HG03064 (cell line): ENCODE measurements at regions not wholly inside any gene's neighbourhood (a gene's known extent, or its start where the extent isn't known, plus 50 kb on each side); places are given as distances from the start of the nearest gene placed in this dataset.
"Not testable (repeated sequence)": the region's sequence is repeated elsewhere in the genome, so short reads cannot be mapped to it uniquely, and the experiment has no call there.

ENCODE experiments used
- ATAC-seq: cut with Tn5 transposase; IDR thresholded peaks from one replicate; pipeline ENCODE4 v1.9.1; 2021; ENCODE audit warnings: low read depth; ENCODE audit not compliant: unreplicated experiment

DNA sequence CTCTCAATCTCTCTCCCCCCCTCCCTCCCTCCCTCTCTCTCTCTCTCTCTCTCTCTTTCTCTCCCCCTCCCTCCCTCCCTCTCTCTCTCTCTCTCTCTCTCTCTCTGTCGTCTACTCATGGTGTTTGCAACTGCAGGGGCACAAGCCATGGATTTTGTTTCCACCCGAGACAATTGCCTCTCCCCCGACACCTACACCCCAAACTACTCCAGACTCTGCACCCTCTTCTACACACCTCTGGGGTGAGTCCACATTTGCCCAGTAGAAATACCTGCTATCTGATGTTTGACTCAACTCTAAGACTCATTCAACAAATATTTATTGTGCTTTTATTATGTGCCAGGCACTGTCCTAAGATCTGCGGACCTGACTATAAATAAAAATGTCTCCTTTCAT is 93.7 kb downstream of the TMEM17 start:
- no peak for ATAC-seq

DNA sequence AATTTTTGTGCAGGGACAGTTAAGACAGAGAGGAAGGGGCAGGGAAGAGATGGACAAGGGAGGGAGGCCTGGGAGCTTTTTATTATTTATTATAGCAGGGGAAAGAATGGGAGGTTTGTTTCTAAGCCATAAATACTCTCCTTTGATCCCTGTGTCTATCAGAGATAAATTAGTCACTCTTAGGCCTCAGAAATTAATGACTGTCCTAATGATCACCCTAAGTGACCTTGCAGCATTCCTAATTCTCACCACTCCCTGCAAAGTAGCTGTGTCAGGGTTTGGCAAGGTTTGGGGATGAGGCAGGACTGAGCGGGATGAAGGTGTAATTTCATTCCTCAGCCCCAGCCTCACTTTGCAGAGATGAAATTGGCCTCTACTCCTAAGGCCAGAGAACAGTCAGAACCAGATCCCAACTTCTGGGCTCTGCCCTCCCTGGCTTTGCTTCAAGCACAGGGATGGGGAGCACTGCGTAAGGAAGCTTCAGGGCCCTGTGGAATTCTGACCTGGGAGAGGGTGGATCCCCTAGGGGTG is 95.0 kb downstream of the TMEM17 start:
- ATAC-seq, result no peak

DNA sequence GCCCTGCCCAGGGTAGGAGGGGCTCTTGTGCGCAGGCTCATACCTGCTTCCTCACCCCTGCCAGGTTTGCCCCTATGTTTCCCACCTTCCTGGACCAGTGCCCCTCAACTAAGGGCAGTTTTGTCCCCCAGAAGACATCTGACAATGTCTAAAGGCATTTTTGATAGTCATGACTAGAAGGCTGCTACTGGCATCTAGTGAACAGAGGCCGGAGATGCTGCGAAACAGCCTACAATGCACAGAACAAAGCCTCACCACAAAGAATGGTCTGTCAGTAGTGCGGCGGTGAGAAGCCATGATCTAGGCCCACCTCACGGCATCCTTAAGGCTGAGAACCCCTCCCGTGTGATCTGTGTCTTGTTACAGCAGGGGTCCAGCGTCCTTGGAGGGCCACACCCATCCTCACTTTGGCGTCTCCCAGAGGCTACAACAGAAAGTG is 96.0 kb downstream of the TMEM17 start:
- no peak for ATAC-seq

DNA sequence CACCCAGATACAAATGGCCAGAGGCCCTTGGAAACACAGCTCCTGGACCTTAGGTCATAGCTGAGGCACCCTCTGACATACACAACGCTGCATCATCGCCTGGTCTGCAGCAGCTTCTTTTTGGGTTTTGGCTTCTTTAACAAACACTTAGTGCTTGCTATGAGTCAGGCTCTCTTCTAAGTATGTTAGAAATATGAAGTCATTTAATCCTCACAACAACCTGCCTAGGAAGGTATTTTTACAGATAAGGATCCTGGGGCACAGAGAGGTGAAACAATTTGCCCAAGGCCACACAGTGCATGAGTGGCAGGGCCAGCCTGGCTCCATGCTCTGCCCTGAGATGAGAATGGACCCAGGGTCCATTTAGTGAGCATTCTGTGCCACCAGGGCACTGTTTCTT is 96.6 kb downstream of the TMEM17 start:
- ATAC-seq, result no peak

DNA sequence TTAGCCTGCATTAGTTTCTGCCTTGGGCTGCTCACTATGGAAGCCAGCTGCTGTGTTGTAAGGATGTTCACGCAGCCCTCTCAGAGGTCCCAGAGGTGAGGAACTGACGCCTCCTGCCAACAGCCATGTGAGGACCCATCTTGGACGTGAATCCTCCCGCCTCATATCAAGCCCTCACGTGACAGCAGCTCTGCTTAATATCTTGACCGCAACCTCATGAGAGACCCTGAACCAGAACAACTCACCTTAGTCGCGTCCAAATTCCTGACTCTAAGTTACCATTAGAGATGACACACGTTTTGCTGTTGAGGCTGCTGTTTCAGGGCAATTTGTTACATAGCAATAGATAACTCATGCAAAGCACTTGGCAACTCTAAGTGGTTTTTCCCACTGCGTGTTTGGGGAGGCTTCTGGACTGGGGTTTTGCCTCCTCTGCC is 97.7 kb downstream of the TMEM17 start:
- ATAC-seq, result no peak

DNA sequence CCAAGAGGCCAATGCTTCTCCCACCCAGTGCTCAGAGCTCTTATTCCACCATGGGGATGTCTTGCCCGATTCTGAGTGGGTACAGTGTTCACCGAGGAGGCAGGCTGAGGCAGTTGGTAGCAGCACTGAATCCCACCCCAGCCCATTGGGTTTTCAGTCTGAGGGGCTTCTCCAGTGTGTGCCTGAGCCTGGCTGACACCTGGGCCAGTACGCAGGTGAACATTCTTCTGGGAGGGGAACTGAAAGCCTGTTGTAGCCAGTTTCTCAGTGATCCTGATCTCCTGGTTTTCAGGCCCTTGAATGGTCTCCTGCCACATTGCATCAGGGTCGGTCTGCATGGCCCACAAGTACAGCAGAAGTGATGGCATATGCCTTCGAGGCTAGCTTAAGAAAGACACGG is 98.2 kb downstream of the TMEM17 start:
- ATAC-seq, result no peak

DNA sequence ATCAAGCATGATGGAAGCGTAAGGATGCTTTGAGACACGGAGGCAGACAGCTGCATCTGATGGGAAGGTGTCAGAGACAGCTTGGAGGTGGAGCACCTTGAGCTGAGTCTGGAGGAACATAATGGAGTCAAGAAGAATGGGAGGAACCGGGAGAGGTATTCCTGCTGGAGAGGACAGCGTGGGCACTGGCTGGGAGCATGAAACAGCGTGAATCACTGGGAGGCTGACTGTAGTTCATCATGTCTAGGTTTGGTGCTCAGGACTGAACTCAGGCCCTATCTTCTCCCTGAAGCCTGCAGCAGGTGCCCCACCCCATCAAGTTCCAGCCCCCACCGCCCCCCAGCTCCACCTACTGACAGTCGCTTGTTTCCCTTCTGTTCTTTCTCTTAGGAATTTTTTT is 98.6 kb downstream of the TMEM17 start:
- no peak for ATAC-seq

DNA sequence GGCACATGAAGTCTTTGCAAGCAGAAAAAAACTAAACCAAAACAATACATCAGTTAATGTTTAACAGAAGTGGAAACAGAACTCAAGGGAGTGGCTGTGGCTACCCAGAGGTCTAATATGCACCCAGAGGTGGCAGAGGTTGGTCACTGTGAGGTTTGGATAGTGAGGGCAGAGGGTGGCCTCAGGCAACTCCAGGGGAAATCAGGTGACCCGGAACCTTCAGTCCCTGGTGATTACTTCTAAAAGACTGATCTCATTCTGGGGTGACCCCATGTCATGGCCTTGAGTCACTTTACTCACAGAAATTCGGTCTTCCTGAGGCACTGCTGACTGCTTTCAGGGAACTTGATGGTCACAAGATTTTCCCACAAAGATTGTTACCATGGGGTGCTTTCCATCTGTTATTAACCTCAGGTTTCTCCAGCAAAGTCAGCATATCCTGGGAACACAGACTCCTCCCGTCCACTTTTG is 99.4 kb downstream of the TMEM17 start:
- peak; percentile 57 for ATAC-seq

DNA sequence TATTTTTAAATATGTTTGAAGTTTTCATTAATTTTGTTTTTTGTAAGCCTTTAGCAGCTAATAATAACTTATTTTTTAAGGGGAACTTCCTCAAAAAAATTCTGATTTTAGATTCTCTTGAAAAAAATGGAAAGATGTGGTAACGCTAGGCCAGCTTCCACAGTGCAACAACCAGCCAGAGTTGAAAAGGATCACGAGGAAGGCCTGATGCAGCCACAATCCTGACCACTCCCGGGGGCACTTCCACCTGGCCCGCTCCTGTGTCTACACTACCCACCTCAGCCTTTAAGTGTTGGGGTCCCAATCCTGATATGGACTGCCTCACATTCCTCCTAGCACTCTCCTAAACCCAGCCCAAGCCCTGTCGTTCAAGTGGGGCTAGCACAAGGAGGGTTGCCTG is 101.1 kb downstream of the TMEM17 start:
- no peak for ATAC-seq

DNA sequence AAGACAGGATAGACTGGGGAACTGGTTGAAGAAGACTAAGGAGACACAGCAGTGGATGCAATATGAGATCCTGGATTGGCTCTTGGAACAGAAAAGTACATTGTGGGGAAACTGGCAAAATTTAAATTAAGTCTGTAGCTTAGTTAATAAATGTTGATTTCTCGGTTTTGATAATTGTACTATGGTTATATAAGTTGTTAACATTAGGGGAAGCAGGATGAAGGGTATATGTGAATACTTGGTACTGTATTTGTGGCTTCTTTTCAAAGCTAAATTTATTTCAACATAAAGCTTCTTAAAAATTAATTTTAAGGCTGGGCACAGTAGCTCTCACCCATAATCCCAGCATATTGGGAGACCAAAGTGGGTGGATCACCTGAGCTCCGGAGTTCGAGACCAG is 103.8 kb downstream of the TMEM17 start:
- ATAC-seq, result no peak

DNA sequence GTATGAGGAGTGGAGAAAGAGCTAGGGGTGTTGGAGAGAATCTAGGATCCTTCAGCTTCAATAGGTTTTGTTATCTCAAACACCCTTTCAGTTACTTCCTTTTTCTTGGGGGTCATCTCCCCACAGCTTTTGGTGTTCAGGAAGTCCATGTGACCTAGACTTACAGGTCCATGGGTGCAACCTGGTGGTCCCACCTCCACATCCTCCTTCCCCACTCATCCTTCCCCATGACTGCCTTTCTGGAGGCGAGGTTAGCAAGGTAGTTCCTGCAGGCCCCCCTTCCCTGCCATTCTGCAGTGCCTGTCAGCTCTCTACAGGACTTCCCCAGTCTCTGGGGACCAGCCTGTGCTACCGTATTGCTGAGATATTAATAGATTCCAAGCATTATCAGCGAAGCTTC is 107.6 kb downstream of the TMEM17 start:
- no peak for ATAC-seq

DNA sequence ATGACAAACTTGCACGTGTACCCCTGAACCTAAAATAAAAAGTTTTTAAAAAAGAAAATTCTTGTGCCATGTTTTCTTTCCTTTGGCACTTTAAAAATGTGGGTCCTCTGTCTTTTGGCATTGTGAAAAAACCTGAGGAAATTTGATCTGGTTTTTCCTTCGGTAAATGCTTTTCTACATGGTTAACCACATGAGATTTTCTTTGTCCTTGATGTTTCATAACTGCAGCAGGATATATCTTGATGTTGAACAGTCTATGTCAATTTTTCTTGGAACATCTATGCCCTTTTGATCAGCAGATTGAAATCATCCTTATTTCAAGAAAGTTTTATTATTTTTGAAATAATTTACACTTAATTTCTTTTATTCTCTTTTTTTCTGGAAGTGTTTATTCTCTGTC is 109.1 kb downstream of the TMEM17 start:
- ATAC-seq, result no peak

DNA sequence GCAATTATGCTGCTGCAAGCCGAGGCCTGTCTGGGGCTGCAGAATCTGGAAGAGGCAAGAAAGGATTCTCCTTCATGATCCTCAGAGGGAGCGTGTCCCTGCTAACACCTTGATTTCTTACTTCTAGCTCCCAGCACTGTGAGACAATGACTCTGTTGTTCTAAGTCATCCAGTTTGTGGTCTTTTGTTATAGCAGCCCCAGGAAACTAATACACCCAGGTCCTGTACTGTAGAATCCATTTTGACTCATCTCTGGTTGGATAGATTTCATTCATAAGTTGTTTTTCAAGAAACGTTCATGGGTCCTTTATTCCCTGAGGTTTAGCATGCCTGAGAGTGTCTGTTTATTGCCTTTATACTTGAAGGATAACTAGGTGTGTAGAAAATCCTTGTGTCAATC is 112.7 kb downstream of the TMEM17 start:
- no peak for ATAC-seq

DNA sequence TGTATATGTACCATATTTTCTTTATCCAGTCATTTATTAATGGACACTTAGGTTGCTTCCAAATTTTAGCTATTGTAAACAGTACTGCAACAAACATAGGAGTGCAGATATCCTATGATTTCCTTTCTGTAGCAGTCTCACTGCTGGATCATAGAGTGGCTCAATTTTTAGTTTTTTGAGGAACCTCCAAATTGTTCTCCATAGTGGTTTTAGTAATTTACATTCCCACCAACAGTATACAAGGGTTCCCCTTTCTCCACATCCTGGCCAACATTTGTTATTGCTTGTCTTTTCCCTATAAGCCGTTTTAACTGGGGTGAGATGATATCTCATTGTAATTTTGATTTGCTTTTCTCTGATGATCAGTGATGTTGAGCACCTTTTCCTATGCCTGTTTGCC is 114.3 kb downstream of the TMEM17 start:
- ATAC-seq, result no peak

DNA sequence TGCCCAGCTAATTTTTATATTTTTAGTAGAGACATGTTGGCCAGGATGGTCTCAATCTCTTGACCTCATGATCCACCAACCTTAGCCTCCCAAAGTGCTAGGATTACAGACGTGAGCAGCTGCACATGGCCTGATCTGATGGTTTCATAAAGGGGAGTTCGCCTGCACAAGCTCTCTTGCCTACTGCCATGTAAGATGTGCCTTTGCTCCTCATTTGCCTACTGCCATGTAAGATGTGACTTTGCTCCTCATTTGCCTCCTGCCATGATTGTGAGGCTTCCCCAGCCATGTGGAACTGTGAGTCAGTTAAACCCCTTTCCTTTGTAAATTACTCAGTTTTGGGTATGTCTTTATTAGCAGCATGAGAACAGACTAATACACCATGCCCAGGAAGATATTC is 119.6 kb downstream of the TMEM17 start:
- not testable (repeated sequence) for ATAC-seq

DNA sequence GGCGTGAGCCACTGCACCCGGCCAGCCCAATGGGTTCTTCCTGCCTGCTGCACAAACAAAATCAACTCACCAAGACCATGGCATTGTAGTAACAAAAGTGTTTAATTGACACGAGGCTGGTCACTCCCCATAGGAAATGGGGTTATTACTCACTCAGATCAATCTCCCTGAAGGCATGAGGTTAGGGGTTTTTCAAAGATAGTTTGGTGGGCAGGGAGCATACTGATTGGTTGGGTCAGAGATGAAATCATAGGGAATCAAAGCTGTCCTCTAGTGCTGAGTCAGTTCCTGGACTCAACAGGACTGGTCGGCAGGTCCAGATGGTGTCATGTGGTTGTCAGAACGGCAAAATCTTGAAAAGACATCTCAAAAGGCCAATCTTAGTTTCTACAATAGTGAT is 122.1 kb downstream of the TMEM17 start:
- no peak for ATAC-seq

DNA sequence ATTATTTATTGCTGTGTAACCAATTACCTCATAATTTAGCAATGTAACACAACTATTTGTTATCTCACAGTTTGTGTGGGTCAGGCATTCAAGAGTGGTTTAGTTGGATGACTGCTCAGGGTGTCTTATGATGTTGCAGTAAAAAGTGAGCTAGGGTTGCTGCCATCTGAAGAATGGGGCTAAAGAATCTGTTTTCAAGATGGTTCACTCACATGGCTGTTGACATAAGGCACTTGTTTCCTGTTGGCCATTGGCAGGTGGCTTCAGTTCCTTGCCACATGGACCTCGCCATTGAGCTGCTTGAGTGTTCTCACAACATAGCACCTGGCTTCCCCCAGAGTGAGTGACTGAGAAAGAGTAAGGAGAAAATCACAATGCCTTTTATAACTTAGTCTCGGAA is 123.2 kb downstream of the TMEM17 start:
- ATAC-seq, result no peak

DNA sequence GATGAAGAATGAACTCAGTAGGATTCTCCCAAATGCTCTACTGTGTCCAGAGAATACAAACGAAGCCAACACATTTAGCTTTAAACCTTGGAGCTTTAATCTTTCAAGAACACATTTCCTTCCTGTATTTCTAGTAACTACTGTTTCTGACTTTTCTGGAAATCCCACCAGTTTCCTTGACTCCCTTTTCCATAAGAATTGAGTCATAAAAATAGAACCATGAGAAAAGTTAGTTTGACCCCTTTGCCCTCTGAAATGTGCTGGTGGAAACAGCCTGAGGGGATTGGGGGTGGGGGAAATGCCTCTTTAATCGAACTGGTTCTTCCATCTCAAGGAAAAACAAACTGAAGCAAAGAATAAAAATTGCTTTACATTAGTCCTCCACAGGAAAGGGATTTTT is 123.9 kb downstream of the TMEM17 start:
- ATAC-seq, result no peak

DNA sequence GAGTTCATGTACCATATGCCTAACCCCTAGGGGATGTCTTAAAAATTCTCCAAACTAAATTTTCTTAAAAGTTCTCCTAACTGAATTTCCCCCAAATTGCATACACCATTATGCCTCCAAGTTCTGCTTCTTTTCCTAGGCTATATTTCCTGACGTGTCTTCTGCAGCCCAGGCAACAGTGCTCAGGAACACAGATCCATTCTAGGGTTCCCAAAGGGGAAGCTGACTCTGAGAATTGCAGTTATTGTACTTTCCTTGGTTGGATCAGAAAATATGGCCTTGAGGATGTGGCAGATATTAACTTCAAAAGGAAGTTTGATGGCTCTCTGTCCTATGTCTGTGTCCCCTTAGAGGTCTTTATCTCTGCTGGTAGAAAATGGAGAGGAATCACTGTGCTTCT is 124.3 kb downstream of the TMEM17 start:
- no peak for ATAC-seq

DNA sequence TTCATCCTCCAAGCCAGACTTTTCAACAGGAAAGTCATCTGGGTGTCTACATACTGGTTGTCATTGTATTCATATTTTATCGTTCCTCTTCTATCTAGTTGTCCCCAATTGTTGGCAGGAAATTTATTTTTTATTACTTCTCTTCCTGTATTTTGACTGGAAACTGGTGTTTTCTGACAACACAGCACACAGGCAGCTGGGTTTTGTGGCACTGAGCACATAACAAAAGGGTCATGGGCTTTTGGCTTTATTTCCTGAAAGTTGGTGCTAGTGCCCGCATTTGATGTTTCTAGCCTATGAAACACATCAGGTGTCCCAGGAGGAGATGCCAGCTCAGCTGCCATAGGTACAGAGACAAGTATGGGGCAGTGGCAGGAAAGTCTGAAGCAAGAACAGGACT is 126.4 kb downstream of the TMEM17 start:
- no peak for ATAC-seq

DNA sequence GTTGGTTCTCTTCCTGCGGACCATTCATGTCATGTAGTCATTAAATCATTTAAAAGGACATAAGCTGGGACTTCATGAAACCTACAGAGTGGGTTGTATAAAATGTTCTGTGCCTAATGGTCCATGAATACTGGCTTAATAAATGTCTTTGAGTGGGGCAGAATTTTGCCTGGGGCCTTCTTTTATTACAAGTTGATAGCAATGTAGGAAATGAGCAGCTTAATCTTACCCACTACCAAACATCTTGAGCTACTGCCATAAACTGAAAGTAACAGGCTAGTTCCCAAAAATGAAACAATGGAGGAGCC is 130.9 kb downstream of the TMEM17 start:
- ATAC-seq, result no peak

DNA sequence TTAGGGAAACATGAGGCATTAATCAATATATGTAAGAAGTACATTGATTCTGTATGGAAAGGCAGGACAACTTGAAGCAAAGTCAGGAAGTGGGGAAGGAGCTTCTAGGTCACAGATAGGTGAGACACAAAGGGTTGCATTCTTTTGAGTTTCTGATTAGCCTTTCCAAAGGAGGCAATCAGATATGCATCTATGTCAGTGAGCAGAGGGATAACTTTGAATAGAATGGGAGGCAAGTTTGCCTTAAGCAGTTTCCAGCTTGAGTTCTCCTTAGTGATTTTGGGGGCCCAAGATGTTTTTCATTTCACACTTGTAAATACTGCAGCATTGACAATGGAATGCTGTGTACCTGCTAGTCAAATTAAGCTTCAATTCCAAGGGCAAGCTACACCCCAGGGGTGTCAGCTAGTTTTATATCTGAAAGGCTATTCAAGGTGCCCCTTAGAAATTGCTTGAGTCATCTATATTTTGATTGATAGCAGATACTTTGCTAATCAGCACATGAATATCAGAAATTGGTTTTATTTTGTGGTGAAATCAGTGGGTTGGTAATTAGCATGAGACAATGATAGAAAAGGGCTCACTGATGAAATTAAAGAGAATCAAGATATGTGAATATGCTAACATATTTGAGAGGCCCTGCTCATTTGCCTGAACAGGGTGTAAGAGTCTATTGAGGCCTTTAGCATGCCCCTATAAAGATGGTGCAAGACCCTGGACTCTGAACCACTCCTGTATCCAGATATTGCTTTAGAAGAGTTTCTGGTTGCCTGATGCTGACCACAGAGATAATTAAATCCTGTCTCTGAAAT is 131.5 kb downstream of the TMEM17 start:
- ATAC-seq, result no peak

DNA sequence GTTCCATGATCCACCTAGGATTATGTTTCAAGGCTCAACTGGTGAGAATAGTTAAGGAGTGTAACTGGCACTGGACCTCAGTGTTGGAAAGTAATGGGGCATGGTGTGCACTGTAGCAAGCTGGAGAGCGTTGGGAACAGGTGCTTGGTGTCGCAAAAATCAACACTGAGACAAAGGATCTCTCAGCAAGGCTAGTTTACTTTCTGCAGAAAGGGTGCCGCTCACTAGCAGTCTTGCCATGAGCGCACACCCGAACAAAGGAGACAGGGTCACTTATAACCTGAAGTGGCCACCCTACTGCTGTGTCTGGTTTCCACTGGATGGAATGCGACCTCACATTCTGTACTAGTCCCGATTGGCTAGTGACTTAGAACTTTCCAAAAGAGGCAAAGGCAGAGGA is 133.2 kb downstream of the TMEM17 start:
- no peak for ATAC-seq
